GM21528 (cell line): ENCODE measurements at regions not wholly inside any gene's neighbourhood (a gene's known extent, or its start where the extent isn't known, plus 50 kb on each side); places are given as distances from the start of the nearest gene placed in this dataset.
A peak's percentile ranks its signal among the peaks of the same experiment; 100 is the strongest.

Source experiments
- ATAC-seq: cut with Tn5 transposase; IDR thresholded peaks from one replicate; pipeline ENCODE4 v1.9.1; 2021; ENCODE audit warnings: mild to moderate bottlenecking, moderate library complexity; ENCODE audit not compliant: unreplicated experiment, low FRiP score

- ATAC-seq: peak; percentile 50
Measured at GRCh38 chr20:17859002-17859615, 109.5 kb downstream of the SNX5 start.

GRCh38 chr20:17858450-17859001 is 110.1 kb downstream of the SNX5 start:
- no peak for ATAC-seq

- ATAC-seq: no peak
Measured at GRCh38 chr20:17857639-17858449, 110.8 kb downstream of the SNX5 start.

DNA sequence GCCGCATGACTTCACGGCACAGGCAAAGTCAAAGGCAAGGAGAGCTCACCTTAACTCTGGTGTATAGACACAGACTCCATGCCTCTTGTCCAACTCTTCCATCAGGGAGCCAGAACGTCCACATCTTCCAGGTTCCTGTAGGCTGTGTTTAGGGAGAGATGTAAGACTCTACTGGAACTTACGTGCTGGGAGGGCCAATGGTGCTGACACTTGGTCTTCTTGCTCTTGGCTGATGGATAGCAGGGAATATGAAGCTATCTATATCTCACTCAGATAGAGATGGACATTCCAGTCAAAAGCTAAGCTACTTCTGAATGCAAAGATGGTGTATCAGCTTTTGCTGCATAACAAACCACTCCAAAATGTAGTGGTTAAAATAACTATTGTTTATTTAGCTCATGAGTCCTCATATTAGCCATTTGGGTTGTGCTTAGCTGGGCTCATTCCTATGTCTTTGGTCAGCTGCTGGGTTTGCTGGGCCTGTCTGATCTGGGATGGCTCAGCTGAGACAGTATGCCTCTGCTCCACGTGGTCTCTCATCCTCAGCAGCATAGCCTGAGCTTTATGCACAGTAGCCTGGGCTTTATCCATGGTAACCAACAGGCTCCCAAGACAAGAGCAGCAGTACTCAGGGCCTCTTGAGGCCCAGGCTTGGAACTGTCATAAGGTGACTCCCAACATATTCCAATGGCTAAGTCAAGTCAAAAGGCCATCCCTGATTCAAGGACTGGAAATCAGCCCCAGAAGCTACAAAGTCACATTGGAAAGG is 111.6 kb downstream of the SNX5 start:
- no peak for ATAC-seq

- peak; percentile 78 for ATAC-seq
Measured at GRCh38 chr20:17856024-17856564, 112.5 kb downstream of the SNX5 start.

DNA sequence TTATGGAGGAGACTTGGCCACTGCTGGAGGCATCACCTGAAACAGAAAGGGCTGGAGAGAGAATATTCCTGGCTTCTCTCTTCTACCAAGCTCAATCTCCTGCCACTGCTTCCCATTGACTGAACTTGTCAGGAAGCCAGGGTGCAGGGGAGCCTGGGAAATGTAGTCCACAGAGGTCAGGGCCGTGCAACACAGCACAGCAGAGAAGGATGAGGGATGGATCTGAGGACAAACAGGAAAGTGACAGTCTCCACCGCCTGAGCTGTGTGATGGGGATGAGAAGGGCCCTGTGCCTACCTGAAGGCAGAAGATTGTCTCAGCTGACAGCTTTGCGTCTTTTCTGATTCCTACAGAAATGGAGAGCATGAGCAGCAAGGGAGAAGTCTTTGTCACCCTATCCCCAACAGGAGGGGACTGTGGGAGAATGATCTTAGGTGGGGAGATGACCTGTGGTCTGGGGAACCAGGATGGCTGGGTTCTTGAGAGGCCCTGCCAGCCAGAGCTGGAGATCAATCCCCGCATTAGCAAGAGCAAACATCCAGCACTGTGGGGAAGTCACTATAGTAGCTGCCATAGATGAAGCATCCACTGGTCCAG is 114.2 kb downstream of the SNX5 start:
- no peak for ATAC-seq

DNA sequence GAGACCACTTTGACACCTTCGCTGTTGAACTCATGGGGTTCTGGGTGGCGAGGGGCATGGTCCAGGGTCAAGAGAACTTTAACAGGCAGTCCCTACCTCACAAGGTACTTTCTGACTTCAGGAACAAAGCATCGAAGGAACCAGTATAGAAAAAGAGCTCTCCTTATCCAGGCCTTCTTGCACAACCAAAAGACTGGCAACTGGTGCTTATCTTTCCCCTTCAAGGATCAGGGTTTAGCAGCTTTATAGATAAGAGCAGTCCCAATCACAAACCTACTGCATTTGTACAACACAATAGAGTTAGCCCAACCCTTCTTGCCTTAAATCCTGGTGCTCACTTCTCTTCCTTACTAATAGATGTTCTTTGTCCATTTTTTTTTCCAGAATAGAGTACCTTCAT is 116.3 kb downstream of the SNX5 start:
- ATAC-seq: no peak

DNA sequence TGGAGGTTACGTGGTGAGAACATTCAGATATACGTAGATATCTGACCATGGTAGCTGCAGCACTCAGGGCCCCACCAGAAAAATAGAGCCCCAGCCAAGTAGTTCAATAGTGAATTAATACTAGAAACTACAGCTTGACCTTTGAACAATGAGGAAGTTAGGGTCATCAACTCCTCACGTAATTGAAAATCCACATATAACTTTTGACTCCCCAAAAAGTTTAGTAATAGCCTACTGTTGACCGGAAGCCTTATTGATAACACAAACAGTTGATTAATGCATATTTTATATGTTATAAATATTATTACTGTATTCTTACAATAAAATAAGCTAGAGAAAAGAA is 117.9 kb downstream of the SNX5 start:
- ATAC-seq: no peak

DNA sequence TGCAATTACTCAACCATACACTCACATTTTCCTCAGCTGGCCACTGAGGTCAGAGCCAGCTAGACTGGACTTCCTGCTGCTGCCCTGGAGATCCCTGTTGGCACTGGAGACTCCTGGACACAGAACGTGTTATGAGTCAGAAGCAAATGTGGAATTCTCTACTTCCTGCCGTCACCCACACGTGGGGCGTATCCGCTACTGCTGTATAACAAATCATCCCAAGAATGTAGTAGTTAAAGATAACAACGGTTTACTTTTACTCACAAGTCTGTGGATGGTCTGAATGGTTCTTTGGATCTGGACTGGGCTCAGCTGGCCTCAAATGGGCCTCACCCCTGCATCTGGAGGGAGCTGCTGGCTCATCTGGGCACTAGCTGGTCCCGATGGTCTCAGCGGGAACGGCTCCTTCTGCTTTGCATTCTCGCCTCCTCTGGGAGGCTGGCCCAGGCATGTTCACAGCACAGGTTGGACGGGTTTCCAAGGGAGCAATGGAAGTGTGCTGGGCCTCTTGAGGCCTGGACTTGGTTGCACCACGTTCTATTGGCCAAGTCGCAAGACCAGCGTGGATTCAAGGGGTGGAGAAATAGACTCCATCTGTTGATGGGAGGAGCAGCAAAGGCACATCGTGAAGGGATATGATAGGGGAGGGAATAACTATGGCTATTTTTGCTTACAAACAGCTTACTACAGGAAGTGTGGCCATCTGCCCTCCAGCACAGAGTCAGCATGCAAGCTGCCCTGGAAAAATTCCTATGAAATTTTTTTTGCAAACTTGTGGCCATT is 118.5 kb downstream of the SNX5 start:
- no peak for ATAC-seq

DNA sequence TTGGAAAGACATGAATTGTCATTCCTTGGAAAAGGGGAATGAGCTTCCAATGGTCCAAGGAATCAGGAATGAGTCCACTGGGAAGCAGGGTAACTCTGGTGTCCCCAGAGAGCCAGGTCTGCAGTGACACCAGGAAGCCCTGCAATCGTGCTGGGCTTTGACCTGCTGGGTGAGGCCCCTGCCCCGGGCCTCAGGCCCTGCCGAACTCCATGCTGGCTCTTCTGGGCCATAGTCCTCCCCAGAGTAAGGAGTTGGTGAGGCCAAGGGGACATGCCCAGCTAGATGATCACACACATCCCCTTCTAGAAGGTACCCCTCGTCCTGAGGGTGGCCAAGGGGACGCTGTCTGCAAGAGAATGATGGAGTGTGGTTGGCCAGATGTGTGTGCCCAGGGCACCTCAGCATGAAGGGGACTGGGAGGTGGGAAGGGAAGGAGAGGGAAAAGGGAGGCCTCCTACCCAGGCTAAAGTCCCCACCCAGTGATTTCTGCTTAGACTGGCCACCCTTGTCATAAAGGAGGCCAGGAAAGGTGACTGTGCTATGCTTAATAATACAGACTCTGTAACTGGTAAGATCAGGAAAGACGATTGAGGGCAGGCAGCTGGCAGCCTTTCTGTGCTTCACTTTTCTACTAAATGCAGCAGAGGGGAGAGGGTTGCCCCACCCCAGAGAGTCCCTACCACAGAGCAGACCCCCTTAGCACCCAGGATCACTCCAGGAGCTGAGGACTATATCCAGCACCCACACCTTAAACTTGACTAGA is 119.3 kb downstream of the SNX5 start:
- ATAC-seq: no peak

- no peak for ATAC-seq
Measured at GRCh38 chr20:17848249-17849048, 120.1 kb downstream of the SNX5 start.

DNA sequence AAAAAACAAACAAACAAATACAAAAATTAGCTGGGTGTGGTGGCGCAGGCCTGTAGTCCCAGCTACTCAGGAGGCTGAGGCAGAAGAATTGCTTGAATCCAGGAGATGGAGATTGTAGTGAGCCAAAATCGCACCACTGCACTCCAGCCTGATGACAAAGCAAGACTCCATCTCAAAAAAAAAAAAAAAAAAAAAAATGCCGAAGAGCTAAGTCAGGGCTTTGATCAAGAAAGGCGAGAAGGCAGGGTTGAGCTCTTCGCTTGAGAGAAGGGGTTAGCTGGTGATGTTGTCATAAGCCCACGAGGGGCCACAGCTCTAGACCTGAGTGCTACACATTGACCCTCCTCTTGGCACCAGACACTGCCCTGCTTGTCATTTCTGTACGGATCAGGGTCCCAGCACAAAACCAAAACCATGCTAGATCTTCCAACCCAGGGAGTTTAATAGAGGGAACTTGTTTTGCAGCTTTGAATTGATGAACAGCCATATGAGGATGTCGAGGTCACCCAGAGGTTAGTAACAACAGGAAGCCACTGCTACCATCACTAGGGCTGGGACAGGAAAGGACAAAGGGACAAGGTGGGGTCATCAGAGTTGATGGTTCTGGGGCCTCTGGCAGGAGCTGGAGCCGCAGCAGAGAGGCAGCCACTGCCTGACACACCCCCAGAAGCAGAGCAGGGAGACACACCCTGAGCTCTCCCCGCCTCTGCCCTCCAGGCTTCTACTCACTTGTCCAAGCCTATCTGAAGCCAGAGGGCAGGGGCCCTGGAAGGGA is 122.7 kb downstream of the SNX5 start:
- ATAC-seq: no peak

DNA sequence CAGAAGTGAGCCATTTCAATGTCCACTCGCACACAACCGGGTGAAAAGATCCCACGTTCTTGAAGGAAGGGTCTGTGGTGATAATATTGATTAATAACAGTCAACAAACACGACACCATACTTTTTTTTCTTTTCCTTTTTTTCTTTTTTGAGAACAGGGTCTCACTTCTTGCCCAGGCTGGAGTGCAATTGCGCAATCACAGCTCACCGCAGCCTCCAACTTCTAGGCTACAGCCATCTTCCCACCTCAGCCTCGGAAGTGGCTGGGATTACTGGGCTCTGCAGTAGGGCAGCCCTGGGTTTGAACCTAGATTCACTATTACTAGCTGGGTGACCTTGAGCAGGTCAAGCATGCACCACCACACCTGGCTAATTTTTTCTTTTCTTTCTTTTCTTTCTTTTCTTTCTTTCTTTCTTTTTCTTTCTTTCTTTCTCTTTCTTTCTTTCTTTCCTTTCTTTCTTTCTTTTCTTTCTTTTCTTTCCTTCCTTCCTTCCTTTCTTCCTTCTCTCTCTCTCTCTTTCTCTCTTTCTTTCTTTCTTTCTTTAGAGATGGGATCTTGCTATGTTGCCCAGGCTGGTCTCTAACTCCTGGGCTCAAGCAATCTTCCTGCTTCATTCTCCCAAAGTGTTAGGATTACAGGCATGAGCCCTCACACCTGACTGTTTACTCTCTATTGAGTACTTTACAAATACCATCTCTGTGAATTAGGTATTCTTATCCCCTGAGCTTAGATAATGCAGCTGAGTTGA is 123.9 kb downstream of the SNX5 start:
- ATAC-seq: no peak

DNA sequence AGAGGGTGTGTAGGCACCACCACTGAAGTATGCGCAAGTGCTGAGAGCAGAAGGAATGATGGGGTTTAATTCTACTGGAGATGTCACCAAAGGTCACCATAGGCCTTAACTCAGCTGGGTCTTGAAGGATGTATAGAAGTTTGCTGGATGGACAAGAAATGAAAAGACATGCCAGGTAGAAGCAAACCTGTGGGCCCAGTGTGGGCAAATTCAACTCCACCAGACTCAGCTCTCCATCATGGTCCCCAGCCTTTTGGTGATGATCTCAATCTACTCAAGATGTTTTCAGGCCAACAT is 124.5 kb downstream of the SNX5 start:
- ATAC-seq: no peak

DNA sequence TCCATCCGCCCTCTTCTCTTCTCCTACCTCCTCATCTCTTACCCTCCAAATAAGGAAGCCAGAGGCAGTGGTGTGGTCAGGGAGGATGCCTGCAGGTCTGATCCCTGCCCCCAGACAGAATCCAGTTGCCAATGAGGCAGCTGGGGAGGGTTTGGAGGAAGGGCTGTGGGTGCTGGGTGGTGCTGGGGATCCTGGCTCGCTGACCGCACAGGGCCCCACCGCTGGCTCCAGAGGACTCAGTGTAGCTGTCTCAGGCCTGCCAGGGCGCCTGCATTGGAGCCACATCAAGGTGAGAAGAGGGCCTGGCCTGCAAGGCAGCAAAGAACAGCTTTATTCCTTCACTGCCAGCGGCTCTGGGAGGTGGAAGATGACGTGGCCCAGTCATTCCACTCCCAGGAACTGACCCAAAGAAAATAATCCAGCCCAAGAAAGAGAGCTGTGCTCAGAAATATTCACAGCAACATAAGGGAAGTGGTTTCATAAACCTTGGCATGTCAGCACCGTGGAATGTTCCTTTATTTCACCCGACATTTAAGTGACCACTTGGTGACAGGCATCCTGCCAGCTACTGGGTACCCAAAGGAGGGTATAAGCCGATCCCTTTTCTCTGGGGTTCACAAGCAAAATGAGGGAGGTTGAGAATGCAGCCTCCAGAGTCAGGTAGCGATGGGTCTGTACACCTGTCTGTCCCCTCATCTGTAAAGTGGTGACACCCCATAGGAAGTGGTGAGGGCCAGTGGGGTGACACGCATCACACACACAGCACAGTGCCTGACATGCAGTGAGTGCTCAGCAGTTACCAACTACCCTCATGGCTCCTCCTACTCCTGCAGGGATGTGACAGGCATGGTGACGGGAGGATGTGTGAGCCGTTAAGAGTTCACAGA is 125.1 kb downstream of the SNX5 start:
- ATAC-seq: no peak

DNA sequence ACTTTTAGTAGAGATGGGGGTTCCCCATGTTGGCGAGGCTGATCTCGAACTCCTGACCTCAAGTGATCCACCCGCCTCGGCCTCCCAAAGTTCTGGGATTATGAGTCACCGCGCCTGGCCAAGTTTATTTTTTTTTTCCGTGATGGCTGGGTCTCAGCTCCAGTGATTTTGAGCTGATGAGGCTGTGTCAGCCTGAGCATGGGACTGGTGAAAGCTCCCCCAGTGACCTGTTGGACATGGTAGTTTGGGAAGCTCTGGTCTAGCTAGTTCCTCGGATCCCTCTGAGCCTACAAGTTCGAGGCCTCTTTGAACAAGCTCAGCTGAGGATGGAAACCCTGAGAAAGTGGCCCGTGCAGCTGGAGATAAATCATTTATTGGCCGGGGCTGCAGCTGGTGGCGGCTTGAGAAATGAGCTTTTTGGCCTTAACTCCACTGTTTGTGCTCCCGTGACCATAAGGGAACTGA is 126.8 kb downstream of the SNX5 start:
- ATAC-seq: no peak
